ENCODE measurements at regions not wholly inside any gene's neighbourhood (a gene's known extent, or its start where the extent isn't known, plus 50 kb on each side); places are given as distances from the start of the nearest gene placed in this dataset.

- DNase-seq = no peak
Measured at GRCh38 chr15:94606286-94606685, 374.9 kb downstream of the MCTP2 start.

DNA sequence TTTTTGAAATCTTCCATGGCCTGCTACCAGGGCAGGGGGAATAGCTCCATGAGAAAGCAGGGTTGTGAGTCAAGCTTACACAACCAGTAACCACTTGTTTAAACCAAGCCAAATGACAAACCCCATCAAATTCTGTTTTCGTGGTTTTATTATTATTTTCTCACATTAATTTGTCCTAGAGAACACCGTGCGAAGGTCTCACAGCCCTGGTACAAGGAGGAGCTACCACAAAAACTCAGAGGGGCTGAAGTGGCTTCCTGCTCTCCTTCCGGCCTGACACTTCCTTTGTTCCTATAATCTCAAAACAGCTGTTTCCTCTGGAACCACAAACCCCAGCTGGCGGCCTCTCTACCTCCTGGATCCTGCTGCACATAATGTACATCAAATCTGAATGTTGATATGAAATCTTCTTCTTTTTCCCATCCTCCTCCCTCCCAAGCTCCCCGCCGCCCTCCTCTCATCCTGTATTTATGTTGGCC, 375.9 kb downstream of the MCTP2 start:
- DNase-seq = peak in 2 of 3 donors; percentile 33 to 61

GRCh38 chr15:94610069-94610468, 378.7 kb downstream of the MCTP2 start:
- no peak for DNase-seq

DNA sequence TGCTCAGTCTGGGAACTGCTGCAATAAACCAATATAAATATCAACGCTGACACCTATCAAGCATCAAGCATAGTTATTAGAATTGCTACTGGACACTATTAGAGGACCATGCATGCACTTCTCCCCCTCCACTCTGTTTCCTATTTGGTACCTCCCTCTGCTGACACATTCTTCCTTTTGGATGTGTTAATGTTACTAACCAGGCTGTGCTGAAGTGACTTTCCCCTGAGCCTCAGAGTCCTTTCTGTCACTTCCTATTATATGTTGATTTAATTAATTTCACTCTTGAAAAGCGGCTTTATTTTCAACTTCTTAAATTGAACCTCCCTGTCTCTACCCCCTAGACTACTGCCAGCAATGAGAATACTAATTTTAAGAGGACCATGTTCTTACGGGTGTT, 379.1 kb downstream of the MCTP2 start:
- DNase-seq = no peak

GRCh38 chr15:94611656-94612055, 380.3 kb downstream of the MCTP2 start:
- DNase-seq = no peak

DNA sequence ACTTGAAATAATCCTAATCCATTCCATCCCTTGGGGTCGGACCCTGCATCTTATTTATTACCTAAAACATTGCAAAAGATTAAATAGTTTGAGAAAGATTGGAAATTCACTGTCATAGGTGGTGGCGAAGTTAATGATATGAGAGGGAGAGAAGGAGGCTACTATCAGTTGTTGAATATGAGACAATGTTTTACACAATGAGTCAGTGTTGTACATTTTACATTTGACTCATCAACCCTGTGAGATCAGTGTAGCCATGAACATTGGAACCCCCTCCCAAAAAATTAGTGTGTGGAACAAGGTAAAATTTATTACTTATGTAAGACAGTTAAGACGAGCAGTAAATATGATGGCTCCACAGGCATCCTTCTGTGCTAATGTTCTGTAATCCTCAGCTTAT, 384.3 kb downstream of the MCTP2 start:
- no peak for DNase-seq

GRCh38 chr15:94620632-94621031, 389.3 kb downstream of the MCTP2 start:
- DNase-seq = no peak

GRCh38 chr15:94621736-94622135, 390.4 kb downstream of the MCTP2 start:
- no peak for DNase-seq

GRCh38 chr15:94626949-94627348, 395.6 kb downstream of the MCTP2 start:
- DNase-seq = no peak

DNA sequence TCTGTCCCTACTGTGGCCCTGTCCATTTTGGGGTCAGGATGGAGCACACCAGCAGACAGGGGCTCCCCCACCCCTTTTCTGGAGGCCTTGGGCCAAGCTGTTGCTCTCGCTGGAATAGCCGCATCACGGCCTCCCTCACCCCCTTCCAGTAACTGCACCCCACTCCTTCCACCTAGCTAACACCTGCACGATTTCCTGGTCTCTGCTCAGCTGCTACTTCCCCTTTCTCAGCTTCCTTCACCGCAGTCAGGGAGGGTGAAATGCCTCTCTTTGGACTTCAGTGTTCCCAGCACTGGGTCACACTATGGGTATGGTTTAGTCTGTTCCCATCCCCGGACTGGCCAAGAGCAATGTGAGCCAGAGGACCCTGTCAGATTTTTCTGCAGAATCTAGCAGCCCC, 400.2 kb downstream of the MCTP2 start:
- no peak for DNase-seq

- DNase-seq = no peak
Measured at GRCh38 chr15:94638183-94638582, 406.8 kb downstream of the MCTP2 start.

GRCh38 chr15:94639701-94640100, 408.3 kb downstream of the MCTP2 start:
- DNase-seq = no peak

- no peak for DNase-seq
Measured at GRCh38 chr15:94644433-94644832, 413.1 kb downstream of the MCTP2 start.

- DNase-seq = no peak
Measured at GRCh38 chr15:94653071-94653470, 421.7 kb downstream of the MCTP2 start.

DNA sequence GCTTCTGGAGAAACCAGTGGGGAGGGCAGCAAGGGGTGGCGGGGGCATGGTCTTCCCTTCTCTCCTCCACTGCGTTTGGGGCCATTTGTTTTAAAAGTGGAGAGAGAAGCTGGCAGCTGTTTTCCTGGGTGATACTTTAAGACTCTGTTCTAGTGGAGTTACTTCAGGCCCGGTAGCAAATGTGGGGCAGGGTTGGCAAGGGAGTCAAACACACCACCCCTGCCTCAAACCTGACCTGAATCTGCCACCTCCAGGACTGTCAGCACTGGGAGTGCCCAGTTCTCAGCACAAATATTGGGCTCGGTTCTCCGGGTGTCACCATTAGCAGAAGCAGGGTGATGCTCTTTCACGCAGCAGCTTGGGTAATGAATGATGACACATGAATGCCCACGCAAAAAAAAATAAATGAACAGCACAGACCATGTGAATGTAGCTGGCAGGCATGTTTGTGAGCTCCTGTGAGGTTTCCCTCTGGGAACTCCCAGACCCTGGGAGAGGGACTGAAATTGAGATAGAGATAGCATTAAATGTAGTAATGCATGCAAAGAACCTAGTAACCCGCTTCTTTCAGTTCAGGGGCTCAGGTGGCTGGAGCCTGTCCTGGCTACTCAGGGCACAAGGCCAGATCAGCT, 424.0 kb downstream of the MCTP2 start:
- no peak for DNase-seq

DNA sequence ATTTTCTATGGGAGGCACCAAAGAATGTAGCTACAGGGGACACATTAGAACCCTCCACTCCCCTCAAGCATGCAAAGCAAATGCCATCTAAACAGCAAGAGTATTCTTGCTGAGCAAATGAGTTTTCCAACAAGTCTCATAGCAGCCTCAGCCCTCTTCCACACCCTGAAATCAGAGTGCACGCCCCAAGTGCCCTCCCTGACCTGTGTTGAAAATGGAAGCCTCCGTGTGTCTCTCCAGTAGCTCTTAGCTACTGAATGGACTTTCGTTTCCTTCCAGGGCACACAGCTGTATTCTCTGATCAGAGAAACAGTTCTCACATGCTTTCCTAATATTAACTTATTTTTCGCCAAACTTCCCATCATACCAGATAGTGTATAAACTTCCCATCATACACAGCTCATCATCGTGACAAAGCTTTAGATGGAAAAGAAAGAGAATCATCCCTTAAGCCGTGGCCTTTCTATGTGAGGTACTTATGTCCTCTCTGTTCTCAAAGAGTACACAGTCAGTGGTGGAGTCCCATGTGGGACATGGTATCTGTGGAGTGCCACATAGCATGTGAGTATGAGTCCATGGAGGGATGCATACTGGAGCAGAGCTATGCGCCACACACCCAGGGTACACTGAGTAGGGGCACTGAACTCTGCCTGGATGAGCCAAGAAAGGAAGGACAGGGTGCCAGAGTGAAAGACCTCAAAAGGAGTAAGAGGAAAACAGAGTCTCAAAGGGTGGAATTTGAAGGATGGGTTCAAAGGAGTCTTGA, 434.5 kb downstream of the MCTP2 start:
- DNase-seq = no peak

- DNase-seq = no peak
Measured at GRCh38 chr15:94666553-94666952, 435.2 kb downstream of the MCTP2 start.

DNA sequence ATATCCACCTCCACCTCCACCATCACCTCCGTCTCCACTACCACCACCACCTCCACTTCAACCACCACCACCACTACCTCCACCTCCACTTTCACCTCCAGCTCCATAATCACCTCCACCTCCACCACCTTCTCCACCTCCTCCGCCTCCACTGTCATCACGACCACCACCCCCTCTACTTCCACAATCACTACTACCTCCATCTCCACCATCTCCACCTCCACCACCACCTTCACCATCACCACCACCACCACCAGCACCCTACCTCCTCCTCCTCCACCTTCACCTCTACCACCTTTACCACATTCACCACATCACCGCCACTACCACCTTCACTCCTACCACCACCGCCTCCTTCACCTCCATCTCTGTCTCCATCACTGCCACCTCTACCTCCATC, 435.7 kb downstream of the MCTP2 start:
- no peak for DNase-seq

DNA sequence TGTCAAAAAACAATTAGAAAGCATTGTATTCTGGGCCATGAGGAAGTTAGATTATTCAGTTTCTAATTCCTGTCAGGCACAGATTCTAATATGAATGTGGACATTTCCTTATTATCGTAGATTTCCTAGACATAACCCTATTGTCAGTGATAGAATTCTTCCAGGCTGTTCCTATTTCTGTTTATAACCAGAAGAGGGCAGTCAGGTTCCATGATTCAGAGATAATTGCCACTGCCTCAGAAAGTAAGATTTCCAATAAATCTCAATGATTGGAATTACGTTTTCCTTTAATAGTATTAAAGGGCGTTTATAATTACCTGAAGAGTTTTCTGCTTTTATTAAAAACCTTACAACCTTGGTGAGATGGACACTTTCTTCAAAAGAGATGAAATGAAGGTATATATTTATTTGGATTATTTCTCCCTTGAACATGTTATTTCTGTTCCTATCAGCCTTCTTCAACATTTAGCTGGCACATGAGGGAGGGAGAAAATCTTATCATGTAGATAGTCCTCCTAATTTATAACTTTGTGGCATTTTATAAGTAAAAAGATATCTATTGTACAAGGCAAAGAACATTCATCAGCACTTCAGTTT, 439.2 kb downstream of the MCTP2 start:
- peak; percentile 47 to 75 (median 61) for DNase-seq

- peak; percentile 7 to 68 (median 34) for DNase-seq
Measured at GRCh38 chr15:94671858-94672532, 440.6 kb downstream of the MCTP2 start.

DNA sequence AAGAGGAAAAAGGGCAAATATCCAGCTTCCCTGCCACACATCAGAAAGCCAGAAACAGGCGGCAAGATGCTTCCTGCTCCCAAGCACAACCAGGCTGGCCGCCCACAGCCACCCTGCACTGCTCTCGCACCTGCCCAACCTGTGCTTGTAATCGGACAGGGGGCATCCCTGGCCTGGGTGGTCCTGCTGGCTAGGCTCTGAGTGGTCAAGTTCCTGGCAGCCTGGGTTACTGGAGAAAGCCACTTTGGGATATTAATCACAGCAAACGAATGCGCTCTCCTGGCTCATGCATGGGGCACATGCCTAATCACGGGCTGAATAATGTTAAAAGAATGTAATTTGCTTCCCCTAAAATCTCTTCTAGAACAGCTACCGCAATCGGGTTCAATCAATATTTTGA, 442.4 kb downstream of the MCTP2 start:
- no peak for DNase-seq

- DNase-seq = peak in 1 of 3 donors; percentile 12
Measured at GRCh38 chr15:94674296-94674695, 442.9 kb downstream of the MCTP2 start.

All from muscle of back (tissue), 3 donors.